ENCODE measurements at regions not wholly inside any gene's neighbourhood (a gene's known extent, or its start where the extent isn't known, plus 50 kb on each side); places are given as distances from the start of the nearest gene placed in this dataset.
"Not testable (repeated sequence)": the region's sequence is repeated elsewhere in the genome, so short reads cannot be mapped to it uniquely, and the experiment has no call there.

DNA sequence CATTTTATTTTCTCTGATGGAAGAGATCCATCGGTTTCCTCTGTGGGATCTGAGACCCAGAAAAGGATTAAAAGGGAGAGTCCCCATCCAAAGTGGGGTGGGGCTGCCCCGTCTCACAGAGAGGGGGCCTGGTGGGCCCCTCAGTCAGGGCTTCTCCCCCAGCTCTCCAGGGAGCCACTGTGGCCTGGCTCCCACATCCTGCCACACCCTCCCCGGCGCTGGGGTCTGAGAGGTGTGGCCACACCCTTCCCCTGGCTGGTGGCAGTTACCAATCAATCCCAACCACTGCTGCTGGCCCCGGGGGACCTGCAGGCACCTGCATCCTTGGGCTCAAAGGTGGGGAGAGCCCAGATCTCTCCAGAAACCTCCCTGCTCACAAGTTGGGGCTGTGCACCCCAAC is 161.8 kb upstream of the IQSEC1 start:
- H3K36me3 ChIP-seq (ENCODE audit: insufficient read depth, low read length) = no peaks in the 10 kb centered on the region
- H3K27ac ChIP-seq (ENCODE audit: low read depth, low read length) = no peak overlapping the region
- H3K9me3 ChIP-seq (ENCODE audit: insufficient read depth, low read depth, low read length) = no peaks in the 10 kb centered on the region
- H3K9ac ChIP-seq (ENCODE audit: low read depth, low read length) = no peak overlapping the region
- no peaks in the 10 kb centered on the region for H3K4me1 ChIP-seq (ENCODE audit: insufficient read depth, low read length)
- H3K4me3 ChIP-seq (ENCODE audit: low read length) = no peak overlapping the region
- H3K27me3 ChIP-seq (ENCODE audit: insufficient read depth, low read length) = no peaks in the 10 kb centered on the region
- 66% methylated on average over 5 of the region's 5 CpGs for WGBS

DNA sequence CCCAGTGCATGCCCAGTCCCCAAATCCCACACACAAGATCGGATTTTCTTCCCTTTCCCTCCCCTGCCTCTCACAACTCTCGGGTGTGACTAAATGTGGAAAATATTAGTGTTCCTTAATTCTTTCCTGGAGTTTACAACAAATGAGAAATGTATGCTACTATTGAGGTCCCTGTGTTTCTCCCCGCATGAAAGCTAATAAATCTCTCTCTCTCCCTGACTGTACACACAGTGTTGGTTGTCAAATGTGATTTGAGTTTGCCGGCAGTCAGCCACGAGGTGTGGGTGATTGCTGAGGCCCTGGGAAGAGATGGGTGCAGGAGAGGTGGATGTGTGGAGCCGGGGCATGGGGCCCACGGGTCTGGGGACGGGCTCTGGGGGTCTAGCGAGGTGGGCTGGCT is 161.4 kb upstream of the IQSEC1 start:
- Histone ChIP-seq H3K27me3 (ENCODE audit: insufficient read depth, low read length) (no peaks in the 10 kb centered on the region), H3K4me3 (ENCODE audit: low read length) (no peak overlapping the region), H3K4me1 (ENCODE audit: insufficient read depth, low read length) (no peaks in the 10 kb centered on the region), H3K9me3 (ENCODE audit: insufficient read depth, low read depth, low read length) (no peaks in the 10 kb centered on the region), H3K36me3 (ENCODE audit: insufficient read depth, low read length) (no peaks in the 10 kb centered on the region), H3K27ac (ENCODE audit: low read depth, low read length) (no peak overlapping the region), H3K9ac (ENCODE audit: low read depth, low read length) (no peak overlapping the region)
- WGBS = 91% methylated on average over 9 of the region's 9 CpGs

DNA sequence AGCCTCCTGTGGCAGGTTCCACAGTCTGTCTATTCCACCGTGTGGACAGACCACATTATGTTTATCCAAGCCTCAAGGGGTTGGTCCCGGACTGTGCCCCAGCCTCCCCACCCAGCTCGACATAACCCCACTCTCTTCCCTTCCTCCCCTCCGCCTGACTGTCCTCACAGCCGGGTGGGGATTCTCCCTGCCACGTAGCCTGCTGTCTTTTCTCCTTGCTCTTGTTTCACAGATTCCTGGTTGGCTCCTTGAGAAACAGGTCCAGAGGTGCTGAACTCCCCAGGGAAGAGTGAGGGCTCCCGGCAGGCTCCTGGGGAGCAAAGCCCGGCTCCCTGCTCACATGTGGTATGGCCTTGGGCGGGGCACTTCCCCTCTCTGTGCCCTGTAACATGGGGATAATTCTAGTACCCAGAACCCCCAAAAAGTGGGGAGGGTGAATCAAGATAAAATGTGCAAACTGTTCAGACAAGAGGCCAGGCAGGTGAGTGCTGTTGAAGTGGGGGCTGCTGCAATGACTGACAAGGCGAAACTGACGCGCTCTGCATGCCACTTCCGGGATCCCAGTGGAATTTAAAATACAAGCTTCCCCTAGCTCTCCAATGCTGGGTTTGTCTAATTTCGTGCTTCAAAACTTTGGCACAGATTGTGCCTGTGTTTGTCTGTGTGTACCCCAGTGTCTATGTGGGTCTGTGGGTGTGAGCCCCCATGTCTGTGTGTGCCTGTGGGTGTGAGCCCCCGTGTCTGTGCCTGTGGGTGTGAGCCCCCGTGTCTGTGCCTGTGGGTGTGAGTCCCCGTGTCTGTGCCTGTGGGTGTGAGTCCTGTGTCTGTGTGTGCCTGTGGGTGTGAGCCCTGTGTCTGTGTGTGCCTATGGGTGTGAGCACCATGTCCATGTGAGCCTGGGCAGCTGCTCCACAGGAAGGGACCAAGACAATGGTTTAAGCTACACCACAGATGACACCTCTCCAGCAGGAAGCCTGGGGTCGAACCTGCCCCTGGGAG is 160.6 kb upstream of the IQSEC1 start:
- Histone ChIP-seq H3K27ac (ENCODE audit: low read depth, low read length) (no peak overlapping the region), H3K4me1 (ENCODE audit: insufficient read depth, low read length) (no peaks in the 10 kb centered on the region), H3K36me3 (ENCODE audit: insufficient read depth, low read length) (no peaks in the 10 kb centered on the region), H3K9me3 (ENCODE audit: insufficient read depth, low read depth, low read length) (no peaks in the 10 kb centered on the region), H3K9ac (ENCODE audit: low read depth, low read length) (no peak overlapping the region), H3K27me3 (ENCODE audit: insufficient read depth, low read length) (no peaks in the 10 kb centered on the region), H3K4me3 (ENCODE audit: low read length) (no peak overlapping the region)
- WGBS = 86% methylated on average over 18 of the region's 18 CpGs

DNA sequence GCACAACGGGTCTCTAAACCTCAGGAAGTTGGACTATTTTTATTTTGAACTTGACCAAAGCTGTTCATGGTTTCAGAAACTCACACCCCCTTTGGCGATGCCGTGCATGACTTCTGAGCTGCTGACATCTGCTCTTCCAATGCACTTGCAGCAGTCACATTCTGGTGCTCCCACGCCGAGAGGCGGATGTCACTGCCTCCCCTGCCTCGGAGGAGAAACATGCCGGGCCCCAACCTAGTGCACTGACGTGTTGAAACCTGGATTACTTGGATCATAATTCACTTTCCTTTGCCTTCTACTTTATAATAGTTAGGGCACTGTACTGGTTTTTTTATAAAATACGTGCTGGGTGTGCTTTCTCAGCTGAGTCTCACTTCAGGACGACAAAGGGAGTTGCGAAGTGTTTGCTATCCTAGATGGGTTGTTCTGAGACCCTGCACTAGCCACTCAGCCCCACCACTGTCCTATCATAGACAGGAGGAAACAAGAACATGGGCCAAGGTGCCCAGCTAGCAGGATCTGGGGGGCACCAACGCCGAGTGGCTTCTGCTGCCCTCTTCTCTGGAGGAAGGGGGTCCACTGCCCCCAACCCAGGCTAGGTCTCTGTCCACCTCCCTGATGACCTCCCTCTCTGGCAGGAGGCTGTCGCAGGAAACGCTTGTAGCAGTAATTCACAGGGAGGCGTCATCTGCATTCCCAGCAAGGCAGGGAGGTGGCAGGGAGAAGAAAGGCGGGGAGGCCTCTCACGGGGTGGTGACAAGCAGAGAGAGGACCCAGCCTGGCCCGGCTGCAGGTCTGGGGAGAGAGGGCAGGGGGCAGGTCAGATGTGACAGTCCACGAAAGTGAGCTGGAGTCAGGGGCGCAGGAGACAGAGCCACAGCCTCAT is 158.8 kb upstream of the IQSEC1 start:
- Histone ChIP-seq H3K36me3 (ENCODE audit: insufficient read depth, low read length) (no peaks in the 10 kb centered on the region), H3K27me3 (ENCODE audit: insufficient read depth, low read length) (no peaks in the 10 kb centered on the region), H3K4me3 (ENCODE audit: low read length) (no peak overlapping the region), H3K9ac (ENCODE audit: low read depth, low read length) (no peak overlapping the region), H3K9me3 (ENCODE audit: insufficient read depth, low read depth, low read length) (no peaks in the 10 kb centered on the region), H3K27ac (ENCODE audit: low read depth, low read length) (no peak overlapping the region), H3K4me1 (ENCODE audit: insufficient read depth, low read length) (no peaks in the 10 kb centered on the region)
- 79% methylated on average over 22 of the region's 22 CpGs for WGBS

DNA sequence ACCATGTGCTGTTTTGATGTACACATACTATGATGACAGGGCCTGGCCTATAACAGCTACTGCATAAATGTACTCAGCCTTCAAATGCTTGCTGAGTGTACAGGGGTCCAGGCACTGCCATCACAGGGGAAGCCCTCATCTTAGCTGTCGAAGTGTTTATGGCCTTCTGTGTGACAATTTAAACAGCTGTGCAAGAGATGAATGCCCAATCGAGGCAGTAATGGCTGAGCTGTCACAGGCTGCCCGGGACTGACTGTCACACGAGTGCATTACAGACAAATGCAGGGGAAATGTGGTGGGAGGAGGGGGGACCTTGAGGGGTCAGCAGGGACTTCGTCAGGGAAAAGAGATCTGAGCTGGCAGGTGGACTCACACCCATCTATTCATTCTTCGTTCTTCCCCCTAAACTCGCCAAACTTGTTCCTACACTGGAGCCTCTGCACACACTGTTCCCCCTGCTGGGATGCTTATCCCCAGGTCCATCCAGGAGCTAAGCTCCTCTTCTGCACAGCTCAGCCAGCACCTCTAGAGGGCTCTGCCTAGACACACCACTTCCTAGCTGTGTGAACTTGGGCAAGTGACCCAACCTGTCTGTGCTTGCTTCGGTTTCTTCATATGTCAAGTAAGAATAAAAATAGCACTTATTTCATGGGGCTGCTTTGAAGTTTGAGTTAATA is 156.2 kb upstream of the IQSEC1 start:
- no peak overlapping the region for H3K27ac ChIP-seq (ENCODE audit: low read depth, low read length)
- no peaks in the 10 kb centered on the region for H3K4me1 ChIP-seq (ENCODE audit: insufficient read depth, low read length)
- H3K36me3 ChIP-seq (ENCODE audit: insufficient read depth, low read length) = no peaks in the 10 kb centered on the region
- no peaks in the 10 kb centered on the region for H3K9me3 ChIP-seq (ENCODE audit: insufficient read depth, low read depth, low read length)
- H3K4me3 ChIP-seq (ENCODE audit: low read length) = no peak overlapping the region
- H3K9ac ChIP-seq (ENCODE audit: low read depth, low read length) = no peak overlapping the region
- 76% methylated on average over 8 of the region's 8 CpGs for WGBS
- H3K27me3 ChIP-seq (ENCODE audit: insufficient read depth, low read length) = no peaks in the 10 kb centered on the region

DNA sequence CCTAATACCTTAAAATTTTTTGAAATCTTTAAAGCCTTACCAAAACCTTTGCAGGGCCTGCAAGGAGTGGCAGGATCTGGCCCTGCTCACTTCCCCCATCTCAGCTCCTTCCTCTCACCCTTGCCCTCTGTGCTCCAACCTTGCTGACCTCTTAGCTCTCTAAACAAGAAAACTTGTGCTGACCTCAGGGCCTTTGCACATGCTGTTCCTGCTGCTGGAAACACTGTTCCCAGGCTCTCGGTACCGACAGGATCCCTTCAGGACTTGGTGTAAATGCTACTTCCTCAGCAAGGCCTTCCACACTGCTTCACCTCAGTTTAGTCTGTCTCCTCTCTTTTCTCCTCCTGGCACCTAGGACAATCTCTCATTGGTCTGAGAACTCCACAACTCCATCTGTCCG is 155.4 kb upstream of the IQSEC1 start:
- H3K9me3 ChIP-seq (ENCODE audit: insufficient read depth, low read depth, low read length) = no peaks in the 10 kb centered on the region
- H3K9ac ChIP-seq (ENCODE audit: low read depth, low read length) = no peak overlapping the region
- 92% methylated on average over 3 of the region's 3 CpGs for WGBS
- no peaks in the 10 kb centered on the region for H3K27me3 ChIP-seq (ENCODE audit: insufficient read depth, low read length)
- no peaks in the 10 kb centered on the region for H3K36me3 ChIP-seq (ENCODE audit: insufficient read depth, low read length)
- no peak overlapping the region for H3K27ac ChIP-seq (ENCODE audit: low read depth, low read length)
- no peak overlapping the region for H3K4me3 ChIP-seq (ENCODE audit: low read length)
- H3K4me1 ChIP-seq (ENCODE audit: insufficient read depth, low read length) = no peaks in the 10 kb centered on the region

DNA sequence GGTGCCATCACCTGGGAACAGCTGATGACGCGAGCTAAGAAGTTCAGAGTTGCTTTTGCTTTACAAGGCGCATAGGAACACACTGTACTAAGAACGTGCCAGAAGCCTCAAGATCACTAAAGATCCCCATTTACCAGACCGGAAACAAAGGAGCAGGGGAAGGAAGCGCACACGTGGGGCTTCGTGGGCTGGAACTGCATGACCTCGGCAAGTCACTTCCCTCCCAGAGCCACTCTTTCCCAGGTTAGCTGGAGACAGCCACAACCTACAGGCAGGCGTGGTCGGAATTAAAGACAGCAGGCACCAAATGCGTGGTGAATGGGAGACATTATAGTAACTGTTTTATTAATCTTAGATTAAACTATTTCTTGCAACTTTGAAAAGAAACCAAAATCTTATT is 154.9 kb upstream of the IQSEC1 start:
- H3K4me1 ChIP-seq (ENCODE audit: insufficient read depth, low read length); H3K4me3 ChIP-seq (ENCODE audit: low read length); H3K27me3 ChIP-seq (ENCODE audit: insufficient read depth, low read length); H3K9me3 ChIP-seq (ENCODE audit: insufficient read depth, low read depth, low read length); H3K27ac ChIP-seq (ENCODE audit: low read depth, low read length); H3K9ac ChIP-seq (ENCODE audit: low read depth, low read length); H3K36me3 ChIP-seq (ENCODE audit: insufficient read depth, low read length): not testable (repeated sequence)
- WGBS = 95% methylated on average over 8 of the region's 12 CpGs

DNA sequence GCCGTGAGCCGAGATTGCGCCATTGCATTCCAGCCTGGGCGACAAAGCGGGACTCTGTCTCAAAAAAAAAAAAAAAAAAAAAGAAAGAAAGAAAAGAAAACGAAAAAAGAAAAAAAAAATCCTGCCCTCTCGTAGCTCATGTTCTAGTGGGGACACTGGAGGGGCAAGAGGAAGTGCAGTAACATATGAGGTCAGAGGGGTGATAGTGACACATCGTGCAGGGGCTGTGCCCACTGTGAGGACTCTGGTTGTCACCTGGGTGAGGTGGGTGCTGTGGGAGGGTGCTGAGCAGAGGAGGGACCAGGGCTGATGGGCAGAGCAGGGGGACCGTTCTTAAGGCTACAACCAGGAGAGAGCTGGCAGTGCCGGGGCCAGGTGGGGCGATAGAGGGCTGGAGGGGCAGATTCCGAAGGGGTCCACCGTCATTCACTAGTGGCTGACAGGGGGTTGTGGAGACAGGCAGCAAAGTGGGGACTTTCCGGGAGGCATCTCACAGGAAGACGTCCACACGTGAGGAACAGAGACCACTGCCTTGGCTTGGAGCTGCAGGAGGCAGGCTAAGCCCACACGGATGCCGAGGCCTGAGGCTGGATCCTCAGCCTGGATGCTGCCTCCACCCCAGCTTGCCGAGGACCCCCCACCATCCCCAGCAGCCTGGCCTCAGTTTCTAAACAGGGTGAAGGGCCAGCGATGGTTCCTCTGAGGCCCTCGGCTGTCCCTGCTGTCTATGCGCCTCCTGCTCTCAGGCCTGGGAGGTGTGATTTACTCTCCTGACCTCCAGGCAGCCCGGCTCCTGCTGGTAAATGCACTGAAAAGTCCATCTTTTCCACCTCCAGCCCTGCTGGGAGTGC is 154.3 kb upstream of the IQSEC1 start:
- H3K27me3 ChIP-seq (ENCODE audit: insufficient read depth, low read length) = no peaks in the 10 kb centered on the region
- 92% methylated on average over 23 of the region's 23 CpGs for WGBS
- no peaks in the 10 kb centered on the region for H3K9me3 ChIP-seq (ENCODE audit: insufficient read depth, low read depth, low read length)
- no peaks in the 10 kb centered on the region for H3K4me1 ChIP-seq (ENCODE audit: insufficient read depth, low read length)
- H3K27ac ChIP-seq (ENCODE audit: low read depth, low read length) = no peak overlapping the region
- H3K36me3 ChIP-seq (ENCODE audit: insufficient read depth, low read length) = no peaks in the 10 kb centered on the region
- no peak overlapping the region for H3K4me3 ChIP-seq (ENCODE audit: low read length)
- no peak overlapping the region for H3K9ac ChIP-seq (ENCODE audit: low read depth, low read length)

DNA sequence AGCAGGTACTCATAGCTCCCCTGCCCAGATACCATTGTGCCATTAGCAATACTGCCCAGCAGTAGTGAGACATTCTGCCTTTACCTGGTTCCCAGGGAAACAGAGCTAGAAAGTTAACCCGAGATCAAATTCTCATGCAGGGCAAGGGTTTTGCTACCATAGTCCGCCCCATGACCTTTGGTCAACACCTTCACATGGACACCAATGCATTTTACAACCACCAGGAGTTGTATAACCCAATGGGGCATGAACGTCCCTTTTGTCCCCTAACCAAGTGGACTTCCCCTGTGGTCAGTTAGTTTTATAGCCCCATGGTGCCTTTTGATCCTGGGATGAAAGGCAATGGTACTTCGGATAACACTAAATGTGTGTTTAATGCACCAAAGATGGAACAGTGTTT is 151.7 kb upstream of the IQSEC1 start:
- H3K27ac ChIP-seq (ENCODE audit: low read depth, low read length) = no peak overlapping the region
- no peaks in the 10 kb centered on the region for H3K4me1 ChIP-seq (ENCODE audit: insufficient read depth, low read length)
- WGBS = 90% methylated on average over 4 of the region's 4 CpGs
- H3K36me3 ChIP-seq (ENCODE audit: insufficient read depth, low read length) = no peaks in the 10 kb centered on the region
- H3K9ac ChIP-seq (ENCODE audit: low read depth, low read length) = no peak overlapping the region
- H3K4me3 ChIP-seq (ENCODE audit: low read length) = no peak overlapping the region
- H3K27me3 ChIP-seq (ENCODE audit: insufficient read depth, low read length) = no peaks in the 10 kb centered on the region
- H3K9me3 ChIP-seq (ENCODE audit: insufficient read depth, low read depth, low read length) = no peaks in the 10 kb centered on the region

DNA sequence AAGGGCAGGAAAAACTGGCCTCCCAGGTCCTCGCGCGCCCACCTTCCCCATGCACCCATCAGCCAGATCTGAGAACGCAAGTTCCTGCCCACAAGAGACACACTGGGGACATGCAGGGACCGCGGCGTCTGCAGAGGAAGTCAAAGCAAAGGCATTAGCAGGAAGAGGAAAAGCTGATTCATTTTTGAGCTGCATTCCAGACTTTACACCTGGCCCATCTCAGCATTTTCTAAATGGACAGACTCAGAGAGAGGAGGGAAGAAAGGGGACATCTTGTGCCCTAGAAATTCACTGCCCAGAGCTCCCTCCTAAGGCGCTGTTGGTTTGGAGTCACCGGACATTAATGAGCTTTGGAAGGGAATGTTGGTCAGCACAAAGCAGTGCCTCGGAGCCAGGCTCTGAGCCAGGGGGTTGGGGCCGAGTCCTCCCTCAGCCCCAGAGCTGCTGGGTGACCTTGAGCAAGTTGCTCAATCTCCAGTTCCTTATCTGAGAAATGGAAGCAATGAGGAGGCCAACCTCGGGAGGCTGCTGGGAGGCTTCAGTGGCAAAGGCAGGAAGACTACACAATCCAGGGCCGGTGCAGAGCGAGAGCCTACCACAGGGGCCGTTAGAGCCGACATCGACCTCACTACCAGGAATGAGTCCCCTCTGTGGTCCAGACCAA is 150.5 kb upstream of the IQSEC1 start:
- no peaks in the 10 kb centered on the region for H3K4me1 ChIP-seq (ENCODE audit: insufficient read depth, low read length)
- H3K4me3 ChIP-seq (ENCODE audit: low read length) = no peak overlapping the region
- no peaks in the 10 kb centered on the region for H3K36me3 ChIP-seq (ENCODE audit: insufficient read depth, low read length)
- 91% methylated on average over 17 of the region's 17 CpGs for WGBS
- no peaks in the 10 kb centered on the region for H3K9me3 ChIP-seq (ENCODE audit: insufficient read depth, low read depth, low read length)
- no peak overlapping the region for H3K27ac ChIP-seq (ENCODE audit: low read depth, low read length)
- no peaks in the 10 kb centered on the region for H3K27me3 ChIP-seq (ENCODE audit: insufficient read depth, low read length)
- no peak overlapping the region for H3K9ac ChIP-seq (ENCODE audit: low read depth, low read length)
